ENCODE measurements at regions not wholly inside any gene's neighbourhood (a gene's known extent, or its start where the extent isn't known, plus 50 kb on each side); places are given as distances from the start of the nearest gene placed in this dataset.

DNA sequence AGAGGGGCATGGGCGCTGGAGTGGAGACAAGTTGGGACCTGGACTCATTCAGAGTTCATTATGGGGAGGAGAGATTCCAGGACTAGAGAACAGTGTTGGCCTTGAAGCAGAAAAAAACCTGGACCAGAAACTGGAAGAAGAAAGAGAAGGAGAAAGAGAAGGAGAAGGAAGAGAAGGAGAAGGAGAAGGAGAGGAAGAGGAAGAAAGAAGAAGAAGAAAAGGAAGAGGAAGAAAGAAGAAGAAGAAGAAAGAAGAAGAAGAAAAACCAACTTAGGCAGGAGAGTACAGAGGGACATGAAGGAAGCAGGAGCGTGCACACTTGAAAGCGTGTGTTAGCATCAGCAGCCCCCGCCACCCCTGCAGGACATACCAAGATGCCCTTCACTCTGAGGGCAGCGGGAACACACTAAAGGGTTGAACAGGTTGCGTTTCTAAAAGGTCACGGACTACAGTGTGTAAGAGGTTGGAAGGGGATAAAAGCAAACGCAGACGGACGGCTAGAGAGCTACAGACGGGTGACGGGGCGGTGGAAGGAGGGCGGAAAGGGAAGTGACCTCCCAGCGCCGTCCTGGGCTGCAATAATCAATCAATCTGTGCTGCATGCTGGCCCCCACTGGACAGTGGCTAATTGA lies 95.3 kb downstream of the SEC61G start:
- 4% methylated on average over 16 of the region's 16 CpGs for WGBS (ENCODE audit: insufficient coverage, insufficient replicate concordance, low lambda C conversion rate, missing lambda C conversion rate)
- no peaks in the 10 kb centered on the region for H3K4me1 ChIP-seq (ENCODE audit: control insufficient read depth, insufficient read depth, low read length)
- H3K79me2 ChIP-seq (ENCODE audit: control insufficient read depth, insufficient read depth, low read length) = no peaks in the 10 kb centered on the region
- no TSS peak for BruUV-seq (replicated peaks)
- intact Hi-C loops (cut with micrococcal nuclease; ENCODE audit: unreplicated experiment) (no loop called here), in situ Hi-C loops (cut with MboI) (no loop called here)
- H3K27me3 ChIP-seq (replicated peaks in 1 of 2; ENCODE audit: control insufficient read depth in 2 of 2, insufficient read depth in 2 of 2, low read length in 1 of 2) = peaks cover 4 to 5% of the 10 kb centered on the region in 2 experiments; a peak in 2 of 4 replicates
- no peak for FAIRE-seq
- CTCF ChIA-PET = no interaction called here
- no peak overlapping the region for H3K9ac ChIP-seq (ENCODE audit: control insufficient read depth, insufficient read depth, low read length)
- no peaks in the 10 kb centered on the region for H3K9me3 ChIP-seq (replicated peaks; ENCODE audit: control insufficient read depth, insufficient read depth, low read length)
- H3K4me2 ChIP-seq (ENCODE audit: control insufficient read depth, insufficient read depth) = no peak overlapping the region; the same call in 1 of the 2 replicates
- H4K20me1 ChIP-seq (ENCODE audit: control insufficient read depth, insufficient read depth) = no peaks in the 10 kb centered on the region
- no peak overlapping the region for H3K4me3 ChIP-seq
- SMC1A ChIA-PET (ENCODE audit: uncharacterized antibody, unreplicated experiment) = no interaction called here
- POLR2A ChIA-PET = no interaction called here
- DNase-seq (ENCODE audit: low read depth, low spot score) = no peak
- ATAC-seq = no peak; the same call in 2 of the 3 replicates
- no peak overlapping the region; the same call in 1 of the 2 replicates for H2AFZ ChIP-seq (ENCODE audit: control insufficient read depth, low read depth, low read length)
- no peak for TF ChIP-seq EED (IDR thresholded peaks at IDR 0.05; ENCODE audit: low read depth)
- TF ChIP-seq, protein P1, sequence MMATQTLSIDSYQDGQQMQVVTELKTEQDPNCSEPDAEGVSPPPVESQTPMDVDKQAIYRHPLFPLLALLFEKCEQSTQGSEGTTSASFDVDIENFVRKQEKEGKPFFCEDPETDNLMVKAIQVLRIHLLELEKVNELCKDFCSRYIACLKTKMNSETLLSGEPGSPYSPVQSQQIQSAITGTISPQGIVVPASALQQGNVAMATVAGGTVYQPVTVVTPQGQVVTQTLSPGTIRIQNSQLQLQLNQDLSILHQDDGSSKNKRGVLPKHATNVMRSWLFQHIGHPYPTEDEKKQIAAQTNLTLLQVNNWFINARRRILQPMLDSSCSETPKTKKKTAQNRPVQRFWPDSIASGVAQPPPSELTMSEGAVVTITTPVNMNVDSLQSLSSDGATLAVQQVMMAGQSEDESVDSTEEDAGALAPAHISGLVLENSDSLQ (IDR thresholded peaks at IDR 0.05) = no peak
- TF ChIP-seq CHD2 (IDR thresholded peaks at IDR 0.05; ENCODE audit: borderline replicate concordance, low read depth, low read length) = no peak
- no peak for TF ChIP-seq IKZF1 (conservative IDR thresholded peaks at IDR 0.05)
- no peak for TF ChIP-seq TBL1XR1 (IDR thresholded peaks at IDR 0.05; ENCODE audit: low read depth, low read length)
- no peak for TF ChIP-seq SIX5 (IDR thresholded peaks at IDR 0.05; ENCODE audit: low read depth, low read length, severe bottlenecking)
- TF ChIP-seq MYB (IDR thresholded peaks at IDR 0.05; ENCODE audit: borderline replicate concordance, low read depth, low read length) = no peak
- no peak for TF ChIP-seq CBFB (IDR thresholded peaks at IDR 0.05; ENCODE audit: low read depth)
- TF ChIP-seq, protein P2, sequence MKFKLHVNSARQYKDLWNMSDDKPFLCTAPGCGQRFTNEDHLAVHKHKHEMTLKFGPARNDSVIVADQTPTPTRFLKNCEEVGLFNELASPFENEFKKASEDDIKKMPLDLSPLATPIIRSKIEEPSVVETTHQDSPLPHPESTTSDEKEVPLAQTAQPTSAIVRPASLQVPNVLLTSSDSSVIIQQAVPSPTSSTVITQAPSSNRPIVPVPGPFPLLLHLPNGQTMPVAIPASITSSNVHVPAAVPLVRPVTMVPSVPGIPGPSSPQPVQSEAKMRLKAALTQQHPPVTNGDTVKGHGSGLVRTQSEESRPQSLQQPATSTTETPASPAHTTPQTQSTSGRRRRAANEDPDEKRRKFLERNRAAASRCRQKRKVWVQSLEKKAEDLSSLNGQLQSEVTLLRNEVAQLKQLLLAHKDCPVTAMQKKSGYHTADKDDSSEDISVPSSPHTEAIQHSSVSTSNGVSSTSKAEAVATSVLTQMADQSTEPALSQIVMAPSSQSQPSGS (IDR thresholded peaks at IDR 0.05; ENCODE audit: low read length) = no peak
- TF ChIP-seq POLR2A (IDR thresholded peaks at IDR 0.05; ENCODE audit: low read depth, low read length) = no peak
- TF ChIP-seq, protein P3, sequence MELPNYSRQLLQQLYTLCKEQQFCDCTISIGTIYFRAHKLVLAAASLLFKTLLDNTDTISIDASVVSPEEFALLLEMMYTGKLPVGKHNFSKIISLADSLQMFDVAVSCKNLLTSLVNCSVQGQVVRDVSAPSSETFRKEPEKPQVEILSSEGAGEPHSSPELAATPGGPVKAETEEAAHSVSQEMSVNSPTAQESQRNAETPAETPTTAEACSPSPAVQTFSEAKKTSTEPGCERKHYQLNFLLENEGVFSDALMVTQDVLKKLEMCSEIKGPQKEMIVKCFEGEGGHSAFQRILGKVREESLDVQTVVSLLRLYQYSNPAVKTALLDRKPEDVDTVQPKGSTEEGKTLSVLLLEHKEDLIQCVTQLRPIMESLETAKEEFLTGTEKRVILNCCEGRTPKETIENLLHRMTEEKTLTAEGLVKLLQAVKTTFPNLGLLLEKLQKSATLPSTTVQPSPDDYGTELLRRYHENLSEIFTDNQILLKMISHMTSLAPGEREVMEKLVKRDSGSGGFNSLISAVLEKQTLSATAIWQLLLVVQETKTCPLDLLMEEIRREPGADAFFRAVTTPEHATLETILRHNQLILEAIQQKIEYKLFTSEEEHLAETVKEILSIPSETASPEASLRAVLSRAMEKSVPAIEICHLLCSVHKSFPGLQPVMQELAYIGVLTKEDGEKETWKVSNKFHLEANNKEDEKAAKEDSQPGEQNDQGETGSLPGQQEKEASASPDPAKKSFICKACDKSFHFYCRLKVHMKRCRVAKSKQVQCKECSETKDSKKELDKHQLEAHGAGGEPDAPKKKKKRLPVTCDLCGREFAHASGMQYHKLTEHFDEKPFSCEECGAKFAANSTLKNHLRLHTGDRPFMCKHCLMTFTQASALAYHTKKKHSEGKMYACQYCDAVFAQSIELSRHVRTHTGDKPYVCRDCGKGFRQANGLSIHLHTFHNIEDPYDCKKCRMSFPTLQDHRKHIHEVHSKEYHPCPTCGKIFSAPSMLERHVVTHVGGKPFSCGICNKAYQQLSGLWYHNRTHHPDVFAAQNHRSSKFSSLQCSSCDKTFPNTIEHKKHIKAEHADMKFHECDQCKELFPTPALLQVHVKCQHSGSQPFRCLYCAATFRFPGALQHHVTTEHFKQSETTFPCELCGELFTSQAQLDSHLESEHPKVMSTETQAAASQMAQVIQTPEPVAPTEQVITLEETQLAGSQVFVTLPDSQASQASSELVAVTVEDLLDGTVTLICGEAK (IDR thresholded peaks at IDR 0.05; ENCODE audit: borderline replicate concordance) = no peak
- TF ChIP-seq, protein P4, sequence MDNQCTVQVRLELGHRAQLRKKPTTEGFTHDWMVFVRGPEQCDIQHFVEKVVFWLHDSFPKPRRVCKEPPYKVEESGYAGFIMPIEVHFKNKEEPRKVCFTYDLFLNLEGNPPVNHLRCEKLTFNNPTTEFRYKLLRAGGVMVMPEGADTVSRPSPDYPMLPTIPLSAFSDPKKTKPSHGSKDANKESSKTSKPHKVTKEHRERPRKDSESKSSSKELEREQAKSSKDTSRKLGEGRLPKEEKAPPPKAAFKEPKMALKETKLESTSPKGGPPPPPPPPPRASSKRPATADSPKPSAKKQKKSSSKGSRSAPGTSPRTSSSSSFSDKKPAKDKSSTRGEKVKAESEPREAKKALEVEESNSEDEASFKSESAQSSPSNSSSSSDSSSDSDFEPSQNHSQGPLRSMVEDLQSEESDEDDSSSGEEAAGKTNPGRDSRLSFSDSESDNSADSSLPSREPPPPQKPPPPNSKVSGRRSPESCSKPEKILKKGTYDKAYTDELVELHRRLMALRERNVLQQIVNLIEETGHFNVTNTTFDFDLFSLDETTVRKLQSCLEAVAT (IDR thresholded peaks at IDR 0.05) = no peak
- no peak for TF ChIP-seq TCF7 (IDR thresholded peaks at IDR 0.05; ENCODE audit: borderline replicate concordance)
- TF ChIP-seq, protein P5, sequence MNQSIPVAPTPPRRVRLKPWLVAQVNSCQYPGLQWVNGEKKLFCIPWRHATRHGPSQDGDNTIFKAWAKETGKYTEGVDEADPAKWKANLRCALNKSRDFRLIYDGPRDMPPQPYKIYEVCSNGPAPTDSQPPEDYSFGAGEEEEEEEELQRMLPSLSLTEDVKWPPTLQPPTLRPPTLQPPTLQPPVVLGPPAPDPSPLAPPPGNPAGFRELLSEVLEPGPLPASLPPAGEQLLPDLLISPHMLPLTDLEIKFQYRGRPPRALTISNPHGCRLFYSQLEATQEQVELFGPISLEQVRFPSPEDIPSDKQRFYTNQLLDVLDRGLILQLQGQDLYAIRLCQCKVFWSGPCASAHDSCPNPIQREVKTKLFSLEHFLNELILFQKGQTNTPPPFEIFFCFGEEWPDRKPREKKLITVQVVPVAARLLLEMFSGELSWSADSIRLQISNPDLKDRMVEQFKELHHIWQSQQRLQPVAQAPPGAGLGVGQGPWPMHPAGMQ (IDR thresholded peaks at IDR 0.05; ENCODE audit: borderline replicate concordance) = no peak
- H3K36me3 ChIP-seq (ENCODE audit: control insufficient read depth in 2 of 2, insufficient read depth in 2 of 2, low read length in 1 of 2) = no peaks in the 10 kb centered on the region
- H3K27ac ChIP-seq (ENCODE audit: control insufficient read depth, insufficient read depth) = no peak overlapping the region
- RAD21 ChIA-PET (ENCODE audit: unreplicated experiment) = no interaction called here

Measured in GM12878 (cell line).